ENCODE measurements at regions not wholly inside any gene's neighbourhood (a gene's known extent, or its start where the extent isn't known, plus 50 kb on each side); places are given as distances from the start of the nearest gene placed in this dataset.

- no peak for DNase-seq
These were observed 183.9 kb upstream of the SLC10A2 start for GRCh38 chr13:103250071-103250470.

GRCh38 chr13:103246581-103247200 is 180.5 kb upstream of the SLC10A2 start:
- no peak for DNase-seq

GRCh38 chr13:103243495-103243894 is 177.3 kb upstream of the SLC10A2 start:
- no peak for DNase-seq

- DNase-seq: no peak
These were observed 172.2 kb upstream of the SLC10A2 start for GRCh38 chr13:103238441-103238840.

GRCh38 chr13:103236213-103236612 is 170.0 kb upstream of the SLC10A2 start:
- DNase-seq: no peak

- DNase-seq: no peak
These were observed 163.5 kb upstream of the SLC10A2 start for GRCh38 chr13:103229674-103230073.

GRCh38 chr13:103224804-103225203 is 158.6 kb upstream of the SLC10A2 start:
- no peak for DNase-seq

GRCh38 chr13:103222683-103223082 is 156.5 kb upstream of the SLC10A2 start:
- no peak for DNase-seq

- DNase-seq: no peak
These were observed 152.0 kb upstream of the SLC10A2 start for GRCh38 chr13:103218253-103218652.

GRCh38 chr13:103213152-103213551 is 146.9 kb upstream of the SLC10A2 start:
- no peak for DNase-seq

GRCh38 chr13:103210348-103210747 is 144.1 kb upstream of the SLC10A2 start:
- no peak for DNase-seq

GRCh38 chr13:103203735-103204330 is 137.6 kb upstream of the SLC10A2 start:
- DNase-seq: no peak

- no peak for DNase-seq
These were observed 134.1 kb upstream of the SLC10A2 start for GRCh38 chr13:103200118-103200885.

- no peak for DNase-seq
These were observed 133.3 kb upstream of the SLC10A2 start for GRCh38 chr13:103199380-103200088.

GRCh38 chr13:103196356-103196755 is 130.1 kb upstream of the SLC10A2 start:
- no peak for DNase-seq

- DNase-seq: no peak
These were observed 129.5 kb upstream of the SLC10A2 start for GRCh38 chr13:103195762-103196161.

GRCh38 chr13:103194871-103195270 is 128.7 kb upstream of the SLC10A2 start:
- DNase-seq: no peak

GRCh38 chr13:103192511-103193135 is 126.4 kb upstream of the SLC10A2 start:
- no peak for DNase-seq

- DNase-seq: no peak
These were observed 124.6 kb upstream of the SLC10A2 start for GRCh38 chr13:103190841-103191240.

- DNase-seq: no peak
These were observed 122.6 kb upstream of the SLC10A2 start for GRCh38 chr13:103188713-103189326.

- no peak for DNase-seq
These were observed 121.5 kb upstream of the SLC10A2 start for GRCh38 chr13:103187721-103188156.

GRCh38 chr13:103184413-103184812 is 118.2 kb upstream of the SLC10A2 start:
- no peak for DNase-seq

All from activated naive CD4-positive, alpha-beta T cell treated with Interleukin-2 at 50 U/mL for 16 hours (primary cell).